HEK293 (cell line): ENCODE measurements at regions not wholly inside any gene's neighbourhood (a gene's known extent, or its start where the extent isn't known, plus 50 kb on each side); places are given as distances from the start of the nearest gene placed in this dataset.

Experiments
- CTCF ChIA-PET: fragments of 350-600 bp; formaldehyde crosslinking; extraction: SDS; loops from one replicate; lab custom pipeline; 2021; ENCODE audit warnings: antibody characterized with exemption; lab: Yijun Ruan, JAX
- POLR2A ChIA-PET: fragments of 300-600 bp; formaldehyde crosslinking; extraction: SDS; loops from one replicate; lab custom pipeline; 2020; ENCODE audit warnings: antibody characterized with exemption, inconsistent platforms; lab: Yijun Ruan, JAX
- H3K27ac ChIP-seq: fragments of 200-500 bp; sonication (Bioruptor generic); 2 replicates; pipeline ENCODE4 v1.5.1; 2014; ENCODE audit warnings: low read depth, low read length, control low read depth, inconsistent platforms; ENCODE audit errors: extremely low read depth
- H3K36me3 ChIP-seq, 2 experiments: fragments of 200-500 bp in 1 of 2; sonication (Bioruptor generic) in 1 of 2; 1 replicate in 1 of 2; 2 replicates in 1 of 2; pipeline ENCODE4 v1.5.1; 2014 to 2017; ENCODE audit warnings: inconsistent platforms in 2 of 2, low read length in 2 of 2; ENCODE audit not compliant: control insufficient read depth in 2 of 2, insufficient read depth in 1 of 2
- H3K4me1 ChIP-seq: fragments of 200-500 bp; sonication (Bioruptor generic); 2 replicates; pipeline ENCODE4 v1.5.1; 2014; ENCODE audit warnings: mild to moderate bottlenecking, low read length, inconsistent platforms; ENCODE audit not compliant: control insufficient read depth, insufficient read depth
- H3K4me3 ChIP-seq: 2 replicates; pipeline ENCODE4 v1.5.1; 2011; ENCODE audit warnings: low read depth, mild to moderate bottlenecking, control low read depth, low read length, moderate library complexity
- H3K9me3 ChIP-seq: fragments of 200-500 bp; sonication (Bioruptor generic); 2 replicates; pipeline ENCODE4 v1.5.1; 2014; ENCODE audit warnings: low read depth, low read length, inconsistent platforms; ENCODE audit not compliant: control insufficient read depth, insufficient read depth
- BCL11B ChIP-seq: fragments of 450-650 bp; formaldehyde crosslinking; IDR thresholded peaks from 2 replicates; pipeline ENCODE4 v1.5.1; 2016; ENCODE audit warnings: low read depth, missing biosample characterization, missing genetic modification characterization
- KLF9 ChIP-seq: fragments of 450-650 bp; formaldehyde crosslinking; IDR thresholded peaks from 2 replicates; pipeline ENCODE4 v1.5.1; 2016; ENCODE audit warnings: missing biosample characterization, missing genetic modification characterization, low read depth
- MEIS1 ChIP-seq: sonication (generic); formaldehyde crosslinking; IDR thresholded peaks from 2 replicates; pipeline ENCODE4 v1.8.1; 2022; ENCODE audit warnings: missing genetic modification reagents, mild to moderate bottlenecking, borderline replicate concordance
- SCRT2 ChIP-seq: fragments of 450-650 bp; formaldehyde crosslinking; IDR thresholded peaks from 2 replicates; pipeline ENCODE4 v1.5.1; 2016; ENCODE audit warnings: missing biosample characterization, missing genetic modification characterization
- SP7 ChIP-seq: fragments of 450-650 bp; formaldehyde crosslinking; IDR thresholded peaks from 2 replicates; pipeline ENCODE4 v1.5.1; 2016; ENCODE audit warnings: missing biosample characterization, missing genetic modification characterization
- YY1 ChIP-seq: fragments of 450-650 bp; formaldehyde crosslinking; IDR thresholded peaks from 2 replicates; pipeline ENCODE4 v1.5.1; 2018; ENCODE audit warnings: missing biosample characterization, missing genetic modification characterization
- ZNF121 ChIP-seq: fragments of 450-650 bp; formaldehyde crosslinking; IDR thresholded peaks from 2 replicates; pipeline ENCODE4 v1.5.1; 2016; ENCODE audit warnings: missing biosample characterization, missing genetic modification characterization
- ZNF140 ChIP-seq: fragments of 450-650 bp; formaldehyde crosslinking; IDR thresholded peaks from 2 replicates; pipeline ENCODE4 v1.5.1; 2016; ENCODE audit warnings: missing biosample characterization, missing genetic modification characterization
- ZNF416 ChIP-seq: fragments of 450-650 bp; formaldehyde crosslinking; IDR thresholded peaks from 2 replicates; pipeline ENCODE4 v1.5.1; 2016; ENCODE audit warnings: missing biosample characterization, missing genetic modification characterization
- TF ChIP-seq, protein P1 (sequence below): fragments of 450-650 bp; formaldehyde crosslinking; IDR thresholded peaks from 2 replicates; pipeline ENCODE4 v1.5.1; 2016; ENCODE audit warnings: missing biosample characterization, missing genetic modification characterization
- TF ChIP-seq, protein P2 (sequence below): fragments of 450-650 bp; formaldehyde crosslinking; IDR thresholded peaks from 2 replicates; pipeline ENCODE4 v1.5.1; 2016; ENCODE audit warnings: missing biosample characterization, missing genetic modification characterization
- TF ChIP-seq, protein P3 (sequence below): fragments of 450-650 bp; formaldehyde crosslinking; IDR thresholded peaks from 2 replicates; pipeline ENCODE4 v1.5.0; 2017; ENCODE audit warnings: missing biosample characterization, missing genetic modification characterization, borderline replicate concordance
- TF ChIP-seq, protein P4 (sequence below): fragments of 450-650 bp; formaldehyde crosslinking; IDR thresholded peaks from 2 replicates; pipeline ENCODE4 v1.5.1; 2016; ENCODE audit warnings: missing biosample characterization, missing genetic modification characterization
- TF ChIP-seq, protein P5 (sequence below): sonication (generic); formaldehyde crosslinking; IDR thresholded peaks from 2 replicates; pipeline ENCODE4 v1.8.1; 2022; ENCODE audit warnings: mild to moderate bottlenecking, moderate library complexity, missing genetic modification reagents
- TF ChIP-seq, protein P6 (sequence below): fragments of 450-650 bp; IDR thresholded peaks from 2 replicates; pipeline ENCODE4 v1.5.1; 2018; ENCODE audit warnings: missing biosample characterization, mild to moderate bottlenecking, missing genetic modification characterization
- TF ChIP-seq, protein P7 (sequence below): fragments of 450-650 bp; formaldehyde crosslinking; IDR thresholded peaks from 2 replicates; pipeline ENCODE4 v1.5.1; 2016; ENCODE audit warnings: missing biosample characterization, missing genetic modification characterization
- TF ChIP-seq, protein P8 (sequence below): fragments of 450-650 bp; formaldehyde crosslinking; IDR thresholded peaks from 2 replicates; pipeline ENCODE4 v1.5.1; 2016; ENCODE audit warnings: missing biosample characterization, missing genetic modification characterization, low read depth

DNA sequence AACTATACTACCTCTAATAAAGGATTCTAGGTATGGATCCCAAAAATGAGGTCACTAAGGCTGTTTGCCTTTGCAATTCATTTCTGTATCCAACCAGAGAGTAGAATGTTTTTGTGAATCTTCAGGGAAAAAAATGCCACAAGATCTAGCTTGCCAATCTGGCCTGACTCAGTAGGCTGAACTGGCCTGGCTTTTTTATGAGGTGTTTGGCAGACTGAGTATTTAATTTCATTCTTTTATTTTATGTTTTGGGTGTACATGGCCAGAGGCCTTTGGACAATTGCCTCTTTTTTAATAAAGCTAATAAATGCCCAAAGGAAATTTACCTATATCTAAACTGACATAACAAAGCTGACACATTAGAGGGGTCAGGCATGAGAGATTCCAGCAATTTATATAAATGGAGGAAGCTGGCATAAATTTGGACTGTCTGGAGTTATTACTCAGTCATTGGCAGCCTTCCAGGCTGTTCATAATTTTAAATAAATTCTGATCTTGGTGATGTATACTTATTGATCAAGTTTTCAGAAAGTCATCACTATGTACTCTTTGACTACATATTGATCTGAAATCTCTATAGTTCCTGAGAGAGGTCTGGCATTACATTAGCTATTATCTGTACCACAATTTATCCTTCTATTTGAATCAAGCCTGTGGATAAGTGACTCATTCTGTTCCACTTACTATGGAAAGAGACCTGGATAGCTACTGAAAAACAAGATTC lies 376.4 kb upstream of the NOCT start (continued):
- TF ChIP-seq, protein P1, sequence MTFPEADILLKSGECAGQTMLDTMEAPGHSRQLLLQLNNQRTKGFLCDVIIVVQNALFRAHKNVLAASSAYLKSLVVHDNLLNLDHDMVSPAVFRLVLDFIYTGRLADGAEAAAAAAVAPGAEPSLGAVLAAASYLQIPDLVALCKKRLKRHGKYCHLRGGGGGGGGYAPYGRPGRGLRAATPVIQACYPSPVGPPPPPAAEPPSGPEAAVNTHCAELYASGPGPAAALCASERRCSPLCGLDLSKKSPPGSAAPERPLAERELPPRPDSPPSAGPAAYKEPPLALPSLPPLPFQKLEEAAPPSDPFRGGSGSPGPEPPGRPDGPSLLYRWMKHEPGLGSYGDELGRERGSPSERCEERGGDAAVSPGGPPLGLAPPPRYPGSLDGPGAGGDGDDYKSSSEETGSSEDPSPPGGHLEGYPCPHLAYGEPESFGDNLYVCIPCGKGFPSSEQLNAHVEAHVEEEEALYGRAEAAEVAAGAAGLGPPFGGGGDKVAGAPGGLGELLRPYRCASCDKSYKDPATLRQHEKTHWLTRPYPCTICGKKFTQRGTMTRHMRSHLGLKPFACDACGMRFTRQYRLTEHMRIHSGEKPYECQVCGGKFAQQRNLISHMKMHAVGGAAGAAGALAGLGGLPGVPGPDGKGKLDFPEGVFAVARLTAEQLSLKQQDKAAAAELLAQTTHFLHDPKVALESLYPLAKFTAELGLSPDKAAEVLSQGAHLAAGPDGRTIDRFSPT (tag by site-specific recombination), result no peak
- TF ChIP-seq BCL11B (tag by site-specific recombination) (no peak), ZNF140 (tag by site-specific recombination) (no peak), YY1 (tag by site-specific recombination) (no peak)
- TF ChIP-seq, protein P2, sequence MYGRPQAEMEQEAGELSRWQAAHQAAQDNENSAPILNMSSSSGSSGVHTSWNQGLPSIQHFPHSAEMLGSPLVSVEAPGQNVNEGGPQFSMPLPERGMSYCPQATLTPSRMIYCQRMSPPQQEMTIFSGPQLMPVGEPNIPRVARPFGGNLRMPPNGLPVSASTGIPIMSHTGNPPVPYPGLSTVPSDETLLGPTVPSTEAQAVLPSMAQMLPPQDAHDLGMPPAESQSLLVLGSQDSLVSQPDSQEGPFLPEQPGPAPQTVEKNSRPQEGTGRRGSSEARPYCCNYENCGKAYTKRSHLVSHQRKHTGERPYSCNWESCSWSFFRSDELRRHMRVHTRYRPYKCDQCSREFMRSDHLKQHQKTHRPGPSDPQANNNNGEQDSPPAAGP, result no peak

DNA sequence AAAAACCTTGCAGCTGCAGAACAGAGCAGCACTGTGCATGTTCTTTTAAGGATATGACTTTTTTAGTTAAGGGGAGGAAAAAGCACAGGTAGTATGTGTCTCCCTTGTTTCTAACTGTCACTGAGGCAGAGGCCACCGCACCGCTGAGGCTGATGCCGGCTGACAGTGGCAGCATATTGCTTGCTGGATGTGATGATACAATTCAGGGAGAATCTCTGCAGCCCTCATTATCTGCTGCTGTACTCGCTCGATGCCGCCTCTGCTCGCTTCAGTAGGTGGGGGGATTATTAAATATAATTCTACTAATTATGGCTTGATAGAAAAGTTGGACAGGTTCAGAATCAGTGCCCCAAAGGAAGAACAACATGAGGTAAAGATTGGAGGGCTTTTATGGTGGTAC lies 378.8 kb upstream of the NOCT start:
- no peak overlapping the region for H3K4me3 ChIP-seq
- TF ChIP-seq, protein P3, sequence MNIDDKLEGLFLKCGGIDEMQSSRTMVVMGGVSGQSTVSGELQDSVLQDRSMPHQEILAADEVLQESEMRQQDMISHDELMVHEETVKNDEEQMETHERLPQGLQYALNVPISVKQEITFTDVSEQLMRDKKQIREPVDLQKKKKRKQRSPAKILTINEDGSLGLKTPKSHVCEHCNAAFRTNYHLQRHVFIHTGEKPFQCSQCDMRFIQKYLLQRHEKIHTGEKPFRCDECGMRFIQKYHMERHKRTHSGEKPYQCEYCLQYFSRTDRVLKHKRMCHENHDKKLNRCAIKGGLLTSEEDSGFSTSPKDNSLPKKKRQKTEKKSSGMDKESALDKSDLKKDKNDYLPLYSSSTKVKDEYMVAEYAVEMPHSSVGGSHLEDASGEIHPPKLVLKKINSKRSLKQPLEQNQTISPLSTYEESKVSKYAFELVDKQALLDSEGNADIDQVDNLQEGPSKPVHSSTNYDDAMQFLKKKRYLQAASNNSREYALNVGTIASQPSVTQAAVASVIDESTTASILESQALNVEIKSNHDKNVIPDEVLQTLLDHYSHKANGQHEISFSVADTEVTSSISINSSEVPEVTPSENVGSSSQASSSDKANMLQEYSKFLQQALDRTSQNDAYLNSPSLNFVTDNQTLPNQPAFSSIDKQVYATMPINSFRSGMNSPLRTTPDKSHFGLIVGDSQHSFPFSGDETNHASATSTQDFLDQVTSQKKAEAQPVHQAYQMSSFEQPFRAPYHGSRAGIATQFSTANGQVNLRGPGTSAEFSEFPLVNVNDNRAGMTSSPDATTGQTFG, result no peak
- TF ChIP-seq SP7, result 0 out of 2 replicates have a peak, but pooled peaks have one; percentile 29
- CTCF ChIA-PET, result no interaction called here
- H3K9me3 ChIP-seq, result no peaks in the 10 kb centered on the region
- POLR2A ChIA-PET, result no interaction called here
- no peak overlapping the region for H3K27ac ChIP-seq
- H3K4me1 ChIP-seq, result no peaks in the 10 kb centered on the region
- no peaks in the 10 kb centered on the region for H3K36me3 ChIP-seq

DNA sequence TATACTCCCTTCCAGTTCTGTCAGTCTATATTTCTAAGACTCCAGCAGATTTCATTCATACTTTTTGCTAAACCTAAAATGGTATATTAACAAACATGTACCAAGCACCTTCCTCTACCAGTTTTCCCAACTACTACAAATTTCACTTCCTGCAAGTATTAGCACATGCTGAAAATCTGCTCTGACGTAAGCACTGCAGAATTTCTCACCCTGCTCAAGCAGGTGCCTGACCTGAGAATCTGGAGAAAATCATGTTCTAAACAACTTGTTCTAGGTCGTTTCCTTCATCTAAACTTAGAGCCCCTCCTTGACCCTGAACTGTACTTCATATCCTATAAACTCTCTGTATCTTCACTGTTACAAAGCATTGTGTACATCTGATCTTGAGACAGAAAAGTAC lies 380.7 kb upstream of the NOCT start:
- POLR2A ChIA-PET, result no interaction called here
- no peak overlapping the region for H3K27ac ChIP-seq
- CTCF ChIA-PET, result no interaction called here
- no peaks in the 10 kb centered on the region for H3K9me3 ChIP-seq
- no peak overlapping the region for H3K4me3 ChIP-seq
- H3K4me1 ChIP-seq, result no peaks in the 10 kb centered on the region
- H3K36me3 ChIP-seq, result no peaks in the 10 kb centered on the region
- TF ChIP-seq, protein P4, sequence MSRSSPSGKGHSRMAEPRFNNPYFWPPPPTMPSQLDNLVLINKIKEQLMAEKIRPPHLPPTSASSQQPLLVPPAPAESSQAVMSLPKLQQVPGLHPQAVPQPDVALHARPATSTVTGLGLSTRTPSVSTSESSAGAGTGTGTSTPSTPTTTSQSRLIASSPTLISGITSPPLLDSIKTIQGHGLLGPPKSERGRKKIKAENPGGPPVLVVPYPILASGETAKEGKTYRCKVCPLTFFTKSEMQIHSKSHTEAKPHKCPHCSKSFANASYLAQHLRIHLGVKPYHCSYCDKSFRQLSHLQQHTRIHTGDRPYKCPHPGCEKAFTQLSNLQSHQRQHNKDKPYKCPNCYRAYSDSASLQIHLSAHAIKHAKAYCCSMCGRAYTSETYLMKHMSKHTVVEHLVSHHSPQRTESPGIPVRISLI (tag by site-specific recombination), result no peak
- TF ChIP-seq KLF9 (tag by site-specific recombination) (no peak), MEIS1 (CRISPR knock-in tag) (no peak), SCRT2 (tag by site-specific recombination) (no peak), ZNF416 (no peak), ZNF121 (tag by site-specific recombination) (no peak)
- TF ChIP-seq, protein P5, sequence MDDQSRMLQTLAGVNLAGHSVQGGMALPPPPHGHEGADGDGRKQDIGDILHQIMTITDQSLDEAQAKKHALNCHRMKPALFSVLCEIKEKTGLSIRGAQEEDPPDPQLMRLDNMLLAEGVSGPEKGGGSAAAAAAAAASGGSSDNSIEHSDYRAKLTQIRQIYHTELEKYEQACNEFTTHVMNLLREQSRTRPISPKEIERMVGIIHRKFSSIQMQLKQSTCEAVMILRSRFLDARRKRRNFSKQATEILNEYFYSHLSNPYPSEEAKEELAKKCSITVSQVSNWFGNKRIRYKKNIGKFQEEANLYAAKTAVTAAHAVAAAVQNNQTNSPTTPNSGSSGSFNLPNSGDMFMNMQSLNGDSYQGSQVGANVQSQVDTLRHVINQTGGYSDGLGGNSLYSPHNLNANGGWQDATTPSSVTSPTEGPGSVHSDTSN, result no peak
- TF ChIP-seq, protein P6, sequence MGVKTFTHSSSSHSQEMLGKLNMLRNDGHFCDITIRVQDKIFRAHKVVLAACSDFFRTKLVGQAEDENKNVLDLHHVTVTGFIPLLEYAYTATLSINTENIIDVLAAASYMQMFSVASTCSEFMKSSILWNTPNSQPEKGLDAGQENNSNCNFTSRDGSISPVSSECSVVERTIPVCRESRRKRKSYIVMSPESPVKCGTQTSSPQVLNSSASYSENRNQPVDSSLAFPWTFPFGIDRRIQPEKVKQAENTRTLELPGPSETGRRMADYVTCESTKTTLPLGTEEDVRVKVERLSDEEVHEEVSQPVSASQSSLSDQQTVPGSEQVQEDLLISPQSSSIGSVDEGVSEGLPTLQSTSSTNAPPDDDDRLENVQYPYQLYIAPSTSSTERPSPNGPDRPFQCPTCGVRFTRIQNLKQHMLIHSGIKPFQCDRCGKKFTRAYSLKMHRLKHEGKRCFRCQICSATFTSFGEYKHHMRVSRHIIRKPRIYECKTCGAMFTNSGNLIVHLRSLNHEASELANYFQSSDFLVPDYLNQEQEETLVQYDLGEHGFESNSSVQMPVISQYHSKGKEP (tag by site-specific recombination), result no peak
- TF ChIP-seq, protein P7, sequence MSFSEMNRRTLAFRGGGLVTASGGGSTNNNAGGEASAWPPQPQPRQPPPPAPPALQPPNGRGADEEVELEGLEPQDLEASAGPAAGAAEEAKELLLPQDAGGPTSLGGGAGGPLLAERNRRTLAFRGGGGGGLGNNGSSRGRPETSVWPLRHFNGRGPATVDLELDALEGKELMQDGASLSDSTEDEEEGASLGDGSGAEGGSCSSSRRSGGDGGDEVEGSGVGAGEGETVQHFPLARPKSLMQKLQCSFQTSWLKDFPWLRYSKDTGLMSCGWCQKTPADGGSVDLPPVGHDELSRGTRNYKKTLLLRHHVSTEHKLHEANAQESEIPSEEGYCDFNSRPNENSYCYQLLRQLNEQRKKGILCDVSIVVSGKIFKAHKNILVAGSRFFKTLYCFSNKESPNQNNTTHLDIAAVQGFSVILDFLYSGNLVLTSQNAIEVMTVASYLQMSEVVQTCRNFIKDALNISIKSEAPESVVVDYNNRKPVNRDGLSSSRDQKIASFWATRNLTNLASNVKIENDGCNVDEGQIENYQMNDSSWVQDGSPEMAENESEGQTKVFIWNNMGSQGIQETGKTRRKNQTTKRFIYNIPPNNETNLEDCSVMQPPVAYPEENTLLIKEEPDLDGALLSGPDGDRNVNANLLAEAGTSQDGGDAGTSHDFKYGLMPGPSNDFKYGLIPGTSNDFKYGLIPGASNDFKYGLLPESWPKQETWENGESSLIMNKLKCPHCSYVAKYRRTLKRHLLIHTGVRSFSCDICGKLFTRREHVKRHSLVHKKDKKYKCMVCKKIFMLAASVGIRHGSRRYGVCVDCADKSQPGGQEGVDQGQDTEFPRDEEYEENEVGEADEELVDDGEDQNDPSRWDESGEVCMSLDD (tag by site-specific recombination), result no peak
- TF ChIP-seq, protein P8, sequence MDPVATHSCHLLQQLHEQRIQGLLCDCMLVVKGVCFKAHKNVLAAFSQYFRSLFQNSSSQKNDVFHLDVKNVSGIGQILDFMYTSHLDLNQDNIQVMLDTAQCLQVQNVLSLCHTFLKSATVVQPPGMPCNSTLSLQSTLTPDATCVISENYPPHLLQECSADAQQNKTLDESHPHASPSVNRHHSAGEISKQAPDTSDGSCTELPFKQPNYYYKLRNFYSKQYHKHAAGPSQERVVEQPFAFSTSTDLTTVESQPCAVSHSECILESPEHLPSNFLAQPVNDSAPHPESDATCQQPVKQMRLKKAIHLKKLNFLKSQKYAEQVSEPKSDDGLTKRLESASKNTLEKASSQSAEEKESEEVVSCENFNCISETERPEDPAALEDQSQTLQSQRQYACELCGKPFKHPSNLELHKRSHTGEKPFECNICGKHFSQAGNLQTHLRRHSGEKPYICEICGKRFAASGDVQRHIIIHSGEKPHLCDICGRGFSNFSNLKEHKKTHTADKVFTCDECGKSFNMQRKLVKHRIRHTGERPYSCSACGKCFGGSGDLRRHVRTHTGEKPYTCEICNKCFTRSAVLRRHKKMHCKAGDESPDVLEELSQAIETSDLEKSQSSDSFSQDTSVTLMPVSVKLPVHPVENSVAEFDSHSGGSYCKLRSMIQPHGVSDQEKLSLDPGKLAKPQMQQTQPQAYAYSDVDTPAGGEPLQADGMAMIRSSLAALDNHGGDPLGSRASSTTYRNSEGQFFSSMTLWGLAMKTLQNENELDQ (tag by site-specific recombination), result no peak
